Naive thymus-derived CD4-positive, alpha-beta T cell (primary cell): ENCODE measurements at regions not wholly inside any gene's neighbourhood (a gene's known extent, or its start where the extent isn't known, plus 50 kb on each side); places are given as distances from the start of the nearest gene placed in this dataset.

Source experiments
- ATAC-seq: fragments of 150-1000 bp; cut with Tn5 transposase; 2 replicates; pipeline ENCODE4 v1.10.0; 2021; ENCODE audit warnings: mild to moderate bottlenecking, moderate library complexity
- CTCF ChIA-PET: fragments of 350-600 bp; sonication (Branson Sonifier 250); formaldehyde crosslinking; loops from one replicate; lab custom pipeline; 2021; ENCODE audit warnings: antibody characterized with exemption; lab: Charles Lee
- POLR2A ChIA-PET: fragments of 350-600 bp; sonication (Branson Sonifier 250); formaldehyde crosslinking; loops from one replicate; lab custom pipeline; 2021; ENCODE audit warnings: antibody characterized with exemption, inconsistent platforms; lab: Charles Lee
- DNase-seq, 9 donors: peaks; one replicate each; pipeline versions ENCODE4 v3.0.0 to v3.0.0-alpha.2; 2020 to 2022; ENCODE audit warnings: mixed read lengths in 1 of 9
- H3K27ac ChIP-seq: one replicate; pipeline ENCODE4 v1.7.0; 2013; ENCODE audit warnings: mild to moderate bottlenecking, low read depth, low read length, moderate library complexity
- H3K27me3 ChIP-seq, 2 donors: one replicate each; pipeline ENCODE4 v1.7.0; 2013; ENCODE audit warnings: low read length in 2 of 2, mild to moderate bottlenecking in 2 of 2, moderate library complexity in 2 of 2; ENCODE audit not compliant: control insufficient read depth in 2 of 2, insufficient read depth in 2 of 2
- H3K36me3 ChIP-seq, 3 experiments: 1 replicate in 2 of 3; 2 replicates in 1 of 3; pipeline ENCODE4 v1.7.0; 2013; ENCODE audit warnings: low read length in 3 of 3, mild to moderate bottlenecking in 3 of 3, moderate library complexity in 1 of 3; ENCODE audit not compliant: insufficient read depth in 3 of 3, control insufficient read depth in 2 of 3
- H3K4me1 ChIP-seq, 2 donors: one replicate each; pipeline ENCODE4 v1.7.0; 2013; ENCODE audit warnings: low read length in 2 of 2, mild to moderate bottlenecking in 2 of 2, moderate library complexity in 1 of 2; ENCODE audit not compliant: control insufficient read depth in 2 of 2, insufficient read depth in 2 of 2
- H3K4me3 ChIP-seq: 2 replicates; pipeline ENCODE4 v1.7.0; 2013; ENCODE audit warnings: mild to moderate bottlenecking, low read length
- H3K9me3 ChIP-seq, 3 experiments: 1 replicate in 2 of 3; 2 replicates in 1 of 3; pipeline ENCODE4 v1.7.0; 2013; ENCODE audit warnings: low read length in 3 of 3; ENCODE audit not compliant: control insufficient read depth in 2 of 3
- H3K27ac Mint-ChIP-seq, 9 donors: one replicate each; pipeline ENCODE4 v1.8.0; 2020 to 2022; ENCODE audit warnings: mixed read lengths in 9 of 9, mild to moderate bottlenecking in 8 of 9, moderate library complexity in 5 of 9, inconsistent platforms in 2 of 9
- H3K27me3 Mint-ChIP-seq, 5 donors: one replicate each; pipeline ENCODE4 v1.8.0; 2021 to 2022; ENCODE audit warnings: mixed read lengths in 5 of 5, mild to moderate bottlenecking in 1 of 5
- H3K36me3 Mint-ChIP-seq, 5 donors: one replicate each; pipeline ENCODE4 v1.8.0; 2020 to 2022; ENCODE audit warnings: mixed read lengths in 5 of 5, mild to moderate bottlenecking in 3 of 5, inconsistent platforms in 1 of 5
- H3K4me1 Mint-ChIP-seq, 7 donors: one replicate each; pipeline ENCODE4 v1.8.0; 2020 to 2022; ENCODE audit warnings: mixed read lengths in 7 of 7, mild to moderate bottlenecking in 3 of 7, inconsistent platforms in 1 of 7
- H3K4me3 Mint-ChIP-seq, 10 donors: one replicate each; pipeline ENCODE4 v1.8.0; 2020 to 2022; ENCODE audit warnings: mild to moderate bottlenecking in 10 of 10, mixed read lengths in 10 of 10, moderate library complexity in 6 of 10, inconsistent platforms in 2 of 10
- H3K9me3 Mint-ChIP-seq, 11 donors: one replicate each; pipeline ENCODE4 v1.8.0; 2020 to 2022; ENCODE audit warnings: mixed read lengths in 11 of 11, mild to moderate bottlenecking in 4 of 11, inconsistent platforms in 1 of 11, moderate library complexity in 1 of 11
- intact Hi-C, 2 donors: fragments of 100-400 bp; cut with micrococcal nuclease; formaldehyde crosslinking; loops; one replicate each; pipeline ENCODE4 v1.15.1; 2023

GRCh38 chr2:9063023-9063606 lies 59.6 kb upstream of the MBOAT2 start:
- POLR2A ChIA-PET = interaction anchor here (1.0 kb wide), 1 partner anchor 10 kb away, joined by 3 read pairs; no protein-coding TSS in a partner anchor
- peaks cover 0 to 6% (median 0%) of the 10 kb centered on the region in 5 donors for H3K36me3 Mint-ChIP-seq
- H3K27ac Mint-ChIP-seq = no peak overlapping the region
- H3K4me1 ChIP-seq = no peaks in the 10 kb centered on the region
- DNase-seq = no peak
- H3K9me3 ChIP-seq = peaks cover 0 to 8% (median 0%) of the 10 kb centered on the region in 3 experiments
- CTCF ChIA-PET = no interaction called here
- no peak overlapping the region for H3K4me3 ChIP-seq
- H3K27me3 Mint-ChIP-seq = peaks cover 9 to 39% (median 21%) of the 10 kb centered on the region in 5 donors
- H3K36me3 ChIP-seq = no peaks in the 10 kb centered on the region
- no peak for ATAC-seq
- intact Hi-C loops = no loop called here
- no peak overlapping the region for H3K4me3 Mint-ChIP-seq
- peaks cover 0 to 4% (median 0%) of the 10 kb centered on the region in 7 donors for H3K4me1 Mint-ChIP-seq
- no peak overlapping the region for H3K27ac ChIP-seq
- no peaks in the 10 kb centered on the region for H3K27me3 ChIP-seq
- peaks cover 8 to 45% (median 12%) of the 10 kb centered on the region in 11 donors for H3K9me3 Mint-ChIP-seq

GRCh38 chr2:9060819-9061218 lies 57.3 kb upstream of the MBOAT2 start:
- Histone ChIP-seq H3K27ac (no peak overlapping the region), H3K4me1 (no peaks in the 10 kb centered on the region), H3K9me3 (no peaks in the 10 kb centered on the region), H3K4me3 (no peak overlapping the region), H3K27me3 (no peaks in the 10 kb centered on the region), H3K36me3 (no peaks in the 10 kb centered on the region)
- peaks cover 0 to 4% (median under 1%) of the 10 kb centered on the region in 7 donors for H3K4me1 Mint-ChIP-seq
- H3K4me3 Mint-ChIP-seq = no peak overlapping the region
- peaks cover 7 to 30% (median 21%) of the 10 kb centered on the region in 5 donors for H3K27me3 Mint-ChIP-seq
- H3K27ac Mint-ChIP-seq = no peak overlapping the region
- ChIA-PET CTCF (interaction anchor here (0.6 kb wide), 1 partner anchor 81 kb away, joined by 3 read pairs; no protein-coding TSS in a partner anchor), POLR2A (no interaction called here)
- H3K36me3 Mint-ChIP-seq = peaks cover 0 to 3% (median 0%) of the 10 kb centered on the region in 5 donors
- ATAC-seq (no peak), DNase-seq (no peak)
- peaks cover 0 to 26% (median 7%) of the 10 kb centered on the region in 11 donors for H3K9me3 Mint-ChIP-seq
- intact Hi-C loops = no loop called here

- H3K4me1 ChIP-seq = no peaks in the 10 kb centered on the region
- POLR2A ChIA-PET = no interaction called here
- intact Hi-C loops = no loop called here
- H3K36me3 ChIP-seq = no peaks in the 10 kb centered on the region
- no peak overlapping the region for H3K27ac ChIP-seq
- H3K9me3 ChIP-seq = no peaks in the 10 kb centered on the region
- H3K27me3 ChIP-seq = no peaks in the 10 kb centered on the region
- Mint-ChIP-seq H3K4me3 (no peak overlapping the region), H3K4me1 (peaks cover 4 to 16% (median 11%) of the 10 kb centered on the region in 7 donors), H3K27ac (no peak overlapping the region), H3K36me3 (peaks cover 0 to 2% (median 0%) of the 10 kb centered on the region in 5 donors), H3K9me3 (peaks cover 0 to 6% (median 3%) of the 10 kb centered on the region in 11 donors), H3K27me3 (peaks cover 8 to 24% (median 19%) of the 10 kb centered on the region in 5 donors)
- ATAC-seq (no peak), DNase-seq (no peak)
- CTCF ChIA-PET = interaction anchor here (0.5 kb wide), 1 partner anchor 9 kb away, joined by 4 read pairs; no protein-coding TSS in a partner anchor
- no peak overlapping the region for H3K4me3 ChIP-seq
Measured at GRCh38 chr2:9057939-9058761, 54.7 kb upstream of the MBOAT2 start.

GRCh38 chr2:9055471-9055870 lies 52.0 kb upstream of the MBOAT2 start:
- H3K27ac ChIP-seq = no peak overlapping the region
- intact Hi-C loops = no loop called here
- peaks cover 0 to 5% (median 2%) of the 10 kb centered on the region in 11 donors for H3K9me3 Mint-ChIP-seq
- H3K4me3 ChIP-seq = no peak overlapping the region
- H3K4me1 ChIP-seq = no peaks in the 10 kb centered on the region
- no peaks in the 10 kb centered on the region for H3K9me3 ChIP-seq
- ChIA-PET POLR2A (no interaction called here), CTCF (interaction anchor here (0.7 kb wide), 1 partner anchor 49 kb away, joined by 4 read pairs; no protein-coding TSS in a partner anchor)
- H3K4me1 Mint-ChIP-seq = peaks cover 9 to 16% (median 11%) of the 10 kb centered on the region in 7 donors
- H3K4me3 Mint-ChIP-seq = no peak overlapping the region
- H3K27me3 Mint-ChIP-seq = peaks cover 0 to 20% (median 7%) of the 10 kb centered on the region in 5 donors
- ATAC-seq = no peak
- H3K27ac Mint-ChIP-seq = no peak overlapping the region
- DNase-seq = no peak
- peaks cover 0 to 2% (median 0%) of the 10 kb centered on the region in 5 donors for H3K36me3 Mint-ChIP-seq
- H3K36me3 ChIP-seq = no peaks in the 10 kb centered on the region
- no peaks in the 10 kb centered on the region for H3K27me3 ChIP-seq

- H3K9me3 Mint-ChIP-seq = peaks cover 0 to 5% (median 2%) of the 10 kb centered on the region in 11 donors
- H3K27ac ChIP-seq = no peak overlapping the region
- no peak overlapping the region for H3K27ac Mint-ChIP-seq
- H3K4me3 ChIP-seq = no peak overlapping the region
- ATAC-seq = no peak
- H3K9me3 ChIP-seq = no peaks in the 10 kb centered on the region
- H3K27me3 ChIP-seq = no peaks in the 10 kb centered on the region
- DNase-seq = no peak
- peaks cover 0 to 17% (median 5%) of the 10 kb centered on the region in 5 donors for H3K27me3 Mint-ChIP-seq
- no peak overlapping the region for H3K4me3 Mint-ChIP-seq
- CTCF ChIA-PET = no interaction called here
- no peaks in the 10 kb centered on the region for H3K4me1 ChIP-seq
- intact Hi-C loops = no loop called here
- POLR2A ChIA-PET = interaction anchor here (1.2 kb wide), 1 partner anchor 10 kb away, joined by 3 read pairs; no protein-coding TSS in a partner anchor
- peaks cover 0 to 2% (median 0%) of the 10 kb centered on the region in 5 donors for H3K36me3 Mint-ChIP-seq
- H3K36me3 ChIP-seq = no peaks in the 10 kb centered on the region
- H3K4me1 Mint-ChIP-seq = peaks cover 7 to 16% (median 11%) of the 10 kb centered on the region in 7 donors
Measured at GRCh38 chr2:9053534-9053931, 50.0 kb upstream of the MBOAT2 start.
